K562 (cell line): ENCODE measurements at regions not wholly inside any gene's neighbourhood (a gene's known extent, or its start where the extent isn't known, plus 50 kb on each side); places are given as distances from the start of the nearest gene placed in this dataset.

Source experiments
- ATAC-seq: fragments of 200-7000 bp; cut with Tn5 transposase; 3 replicates; pipeline ENCODE4 v1.9.1; 2020; ENCODE audit warnings: moderate library complexity
- BruUV-seq: library from RNA; stranded (reverse); fragments of 400-500 nt; replicated peaks from 2 replicates; lab custom pipeline; 2021; lab: Mats Ljungman, UMichigan
- CTCF ChIA-PET: fragments of 300-600 bp; formaldehyde crosslinking; extraction: SDS; loops from one replicate; lab custom pipeline; 2021; ENCODE audit warnings: low intra/inter-chr PET ratio; lab: Yijun Ruan, JAX
- POLR2A ChIA-PET: fragments of 300-600, 350-650 bp; sonication (Branson Sonifier 250); formaldehyde crosslinking; extraction: SDS; loops from one replicate; lab custom pipeline; 2021; ENCODE audit warnings: antibody characterized with exemption, inconsistent platforms; lab: Yijun Ruan, JAX
- DNase-seq, 4 experiments: peaks; one replicate each; pipeline versions ENCODE4 v3.0.0 to v3.0.0-alpha.2; 2011 to 2018; ENCODE audit warnings: low spot score in 3 of 4, mixed read lengths in 3 of 4; ENCODE audit errors: extremely low read depth in 1 of 4
- FAIRE-seq: peaks from 2 replicates; lab custom pipeline; 2011; peaks lifted over from hg19 to GRCh38; lab: Jason Lieb, UNC
- H2AFZ ChIP-seq: 2 replicates; pipeline ENCODE4 v1.6.0; 2011; ENCODE audit warnings: low read depth, low read length, control low read depth, inconsistent platforms
- H3K27ac ChIP-seq: fragments of 200-600 bp; 3 replicates; pipeline ENCODE4 v1.8.0; 2011; ENCODE audit warnings: low read depth, mild to moderate bottlenecking, control low read depth, inconsistent platforms, low read length, moderate library complexity, mixed read lengths; ENCODE audit errors: extremely low read depth
- H3K27me3 ChIP-seq, 2 experiments: fragments of 300-600 bp in 1 of 2; 2 replicates in 1 of 2; 3 replicates in 1 of 2; pipeline versions ENCODE4 v1.6.0 to v1.8.0; 2011; ENCODE audit warnings: inconsistent platforms in 2 of 2, low read length in 2 of 2, mild to moderate bottlenecking in 1 of 2, mixed read lengths in 1 of 2, moderate library complexity in 1 of 2; ENCODE audit not compliant: control insufficient read depth in 2 of 2, insufficient read depth in 2 of 2
- H3K36me3 ChIP-seq: fragments of 300-600 bp; 3 replicates; pipeline ENCODE4 v1.8.0; 2011; ENCODE audit warnings: mild to moderate bottlenecking, low read length, inconsistent platforms; ENCODE audit not compliant: control insufficient read depth, insufficient read depth
- H3K4me1 ChIP-seq, 2 experiments: fragments of 200-600 bp in 1 of 2; replicated peaks in 1 of 2; 2 replicates in 1 of 2; 3 replicates in 1 of 2; pipeline versions ENCODE4 v1.5.1 to v1.8.0; 2011; ENCODE audit warnings: inconsistent platforms in 2 of 2, low read length in 2 of 2, mild to moderate bottlenecking in 1 of 2, mixed read lengths in 1 of 2, moderate library complexity in 1 of 2; ENCODE audit not compliant: control insufficient read depth in 2 of 2, insufficient read depth in 2 of 2
- H3K4me2 ChIP-seq: 2 replicates; pipeline ENCODE4 v1.6.1; 2011; ENCODE audit warnings: low read length, control low read depth, inconsistent platforms, mixed read lengths; ENCODE audit not compliant: insufficient read depth
- H3K4me3 ChIP-seq: fragments of 200-600 bp; sonication (generic), shearing (Covaris generic); 2 replicates; pipeline ENCODE4 v1.5.1; 2016; ENCODE audit warnings: control low read depth, inconsistent platforms
- H3K79me2 ChIP-seq: fragments of 200-600 bp; 3 replicates; pipeline ENCODE4 v1.8.0; 2011; ENCODE audit warnings: low read length, inconsistent platforms; ENCODE audit not compliant: control insufficient read depth, insufficient read depth
- H3K9ac ChIP-seq, 2 experiments: 2 replicates each; pipeline versions ENCODE4 v1.6.0 to v1.6.1; 2011; ENCODE audit warnings: low read depth in 2 of 2, low read length in 2 of 2, control low read depth in 1 of 2, inconsistent platforms in 1 of 2, mild to moderate bottlenecking in 1 of 2, mixed read lengths in 1 of 2; ENCODE audit not compliant: insufficient read depth in 1 of 2
- H3K9me1 ChIP-seq: one replicate; pipeline ENCODE4 v1.6.0; 2011; ENCODE audit warnings: inconsistent platforms, mild to moderate bottlenecking, low read length, moderate library complexity; ENCODE audit not compliant: control insufficient read depth, insufficient read depth
- H3K9me3 ChIP-seq: replicated peaks from 2 replicates; pipeline ENCODE4 v1.5.1; 2011; ENCODE audit warnings: low read depth, low read length, inconsistent platforms; ENCODE audit not compliant: control insufficient read depth, insufficient read depth
- H4K20me1 ChIP-seq: replicated peaks from 2 replicates; pipeline ENCODE4 v1.6.1; 2011; ENCODE audit warnings: low read length, inconsistent platforms, mixed read lengths; ENCODE audit not compliant: control insufficient read depth, insufficient read depth
- ERF ChIP-seq: fragments of 450-650 bp; formaldehyde crosslinking; IDR thresholded peaks from 2 replicates; pipeline ENCODE4 v1.4.0; 2020; ENCODE audit warnings: mild to moderate bottlenecking, mixed read lengths
- FIP1L1 ChIP-seq: fragments of 200-400 bp; formaldehyde crosslinking; IDR thresholded peaks from 2 replicates; pipeline ENCODE4 v1.6.1; 2018; ENCODE audit warnings: mild to moderate bottlenecking, low read depth, low read length; ENCODE audit not compliant: poor library complexity, severe bottlenecking
- HIVEP1 ChIP-seq: fragments of 250-450 bp; sonication (Bioruptor Pico); IDR thresholded peaks from 2 replicates; pipeline ENCODE4 v1.4.0; 2020; ENCODE audit warnings: mild to moderate bottlenecking
- RBFOX2 ChIP-seq: fragments of 200-400 bp; formaldehyde crosslinking; IDR thresholded peaks from 2 replicates; pipeline ENCODE4 v1.6.1; 2017; ENCODE audit warnings: low read depth, mild to moderate bottlenecking, low read length, moderate library complexity
- TARDBP ChIP-seq: fragments of 450-650 bp; IDR thresholded peaks from 2 replicates; pipeline ENCODE4 v1.6.1; 2016
- ZNF274 ChIP-seq: IDR thresholded peaks from 2 replicates; pipeline ENCODE4 v1.6.1; 2011; ENCODE audit warnings: low read depth, mild to moderate bottlenecking, low read length, moderate library complexity, borderline replicate concordance
- ZNF507 ChIP-seq: conservative IDR thresholded peaks from 2 replicates; pipeline ENCODE4 v1.6.1; 2017; ENCODE audit warnings: missing genetic modification characterization, missing compliant biosample characterization
- ZNF695 ChIP-seq: fragments of 450-650 bp; formaldehyde crosslinking; IDR thresholded peaks from 2 replicates; pipeline ENCODE4 v1.4.0; 2020; ENCODE audit warnings: mild to moderate bottlenecking, moderate library complexity
- ZNF764 ChIP-seq: fragments of 250-450 bp; sonication (Bioruptor Pico); IDR thresholded peaks from 2 replicates; pipeline ENCODE4 v1.4.0; 2020; ENCODE audit warnings: low read depth, mild to moderate bottlenecking, moderate library complexity
- WGBS: fragments of 100-300 bp; shearing (Covaris generic); methylation state at CpG from one replicate; pipeline ENCODE4 v1.1.6; 2016; ENCODE audit warnings: low coverage, mixed read lengths; ENCODE audit not compliant: insufficient coverage; ENCODE audit errors: missing lambda C conversion rate; 5-methylcytosine and 5-hydroxymethylcytosine counted together
- in situ Hi-C: fragments of 300-500 bp; cut with MboI; formaldehyde crosslinking; loops from 4 replicates; pipeline ENCODE4 v1.15.0; 2018; ENCODE audit warnings: inconsistent platforms, mixed read lengths
- intact Hi-C: fragments of 100-400 bp; cut with micrococcal nuclease; formaldehyde crosslinking; loops from 2 replicates; pipeline ENCODE4 v1.14.2; 2022
- TF ChIP-seq, protein P1 (sequence below): fragments of 450-650 bp; IDR thresholded peaks from one replicate; pipeline ENCODE4 v1.6.1; 2018; ENCODE audit warnings: mild to moderate bottlenecking, moderate library complexity; ENCODE audit not compliant: partially characterized antibody
- TF ChIP-seq, protein P2 (sequence below): IDR thresholded peaks from 3 replicates; pipeline ENCODE4 v1.6.1; 2011; ENCODE audit warnings: borderline replicate concordance, mild to moderate bottlenecking; ENCODE audit not compliant: insufficient read length, insufficient read depth
- TF ChIP-seq, protein P3 (sequence below): sonication (generic); formaldehyde crosslinking; IDR thresholded peaks from 2 replicates; pipeline ENCODE4 v1.8.1; 2023; ENCODE audit warnings: mild to moderate bottlenecking, missing genetic modification reagents

DNA sequence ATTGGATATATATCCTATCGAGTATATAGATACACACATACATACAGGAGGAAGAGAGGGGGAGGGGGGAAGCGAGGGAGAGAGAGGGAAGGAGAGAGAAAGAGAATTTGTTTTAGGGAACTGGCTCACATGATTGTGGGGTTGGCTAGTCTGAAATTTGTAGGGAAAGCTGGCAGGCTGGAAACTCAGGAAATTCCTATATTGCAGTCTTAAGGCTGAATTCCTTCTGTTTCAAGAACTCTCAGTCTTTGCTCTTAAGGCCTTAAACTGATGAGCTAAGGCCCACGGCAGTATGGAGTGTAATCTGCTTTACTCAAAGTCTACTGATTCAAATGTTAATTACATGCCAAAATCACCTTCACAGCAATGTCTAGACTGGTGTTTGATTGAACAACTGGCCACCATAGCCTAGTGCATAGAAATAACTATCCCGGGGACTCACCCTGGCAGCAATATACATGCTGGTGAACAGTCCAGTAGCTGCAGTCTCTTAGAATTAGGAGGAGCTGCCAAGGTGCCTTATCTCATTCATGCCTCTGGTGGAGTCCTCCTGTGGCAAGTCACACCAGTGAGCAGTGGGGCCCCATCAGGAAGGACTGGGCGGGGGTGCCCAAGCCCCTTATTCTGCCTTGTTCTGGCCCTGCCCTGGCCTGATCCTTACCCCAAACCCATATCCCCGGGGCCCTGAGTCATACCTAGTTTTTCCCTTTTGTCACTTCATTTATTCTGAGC, 59.7 kb upstream of the AMPD3 start:
- Histone ChIP-seq H3K9me1 (no peaks in the 10 kb centered on the region), H3K4me1 (no peaks in the 10 kb centered on the region; a peak in 2 of 5 replicates), H3K36me3 (no peaks in the 10 kb centered on the region), H3K27me3 (peaks cover 16 to 35% of the 10 kb centered on the region in 2 experiments), H3K27ac (no peak overlapping the region), H2AFZ (no peak overlapping the region), H3K4me3 (no peak overlapping the region), H3K9ac (no peak overlapping the region), H4K20me1 (no peaks in the 10 kb centered on the region), H3K9me3 (no peaks in the 10 kb centered on the region), H3K79me2 (no peaks in the 10 kb centered on the region), H3K4me2 (no peak overlapping the region)
- in situ Hi-C loops (no loop called here), intact Hi-C loops (no loop called here)
- WGBS: 5% methylated on average over 5 of the region's 6 CpGs
- no TSS peak for BruUV-seq
- ChIA-PET CTCF (no interaction called here), POLR2A (no interaction called here)
- FAIRE-seq (no peak), DNase-seq (no peak), ATAC-seq (no peak)
- no peak for TF ChIP-seq ZNF764 (CRISPR knock-in tag)
- TF ChIP-seq, protein P1, sequence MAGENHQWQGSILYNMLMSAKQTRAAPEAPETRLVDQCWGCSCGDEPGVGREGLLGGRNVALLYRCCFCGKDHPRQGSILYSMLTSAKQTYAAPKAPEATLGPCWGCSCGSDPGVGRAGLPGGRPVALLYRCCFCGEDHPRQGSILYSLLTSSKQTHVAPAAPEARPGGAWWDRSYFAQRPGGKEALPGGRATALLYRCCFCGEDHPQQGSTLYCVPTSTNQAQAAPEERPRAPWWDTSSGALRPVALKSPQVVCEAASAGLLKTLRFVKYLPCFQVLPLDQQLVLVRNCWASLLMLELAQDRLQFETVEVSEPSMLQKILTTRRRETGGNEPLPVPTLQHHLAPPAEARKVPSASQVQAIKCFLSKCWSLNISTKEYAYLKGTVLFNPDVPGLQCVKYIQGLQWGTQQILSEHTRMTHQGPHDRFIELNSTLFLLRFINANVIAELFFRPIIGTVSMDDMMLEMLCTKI: no peak
- TF ChIP-seq RBFOX2: no peak
- TF ChIP-seq ERF: no peak
- TF ChIP-seq, protein P2, sequence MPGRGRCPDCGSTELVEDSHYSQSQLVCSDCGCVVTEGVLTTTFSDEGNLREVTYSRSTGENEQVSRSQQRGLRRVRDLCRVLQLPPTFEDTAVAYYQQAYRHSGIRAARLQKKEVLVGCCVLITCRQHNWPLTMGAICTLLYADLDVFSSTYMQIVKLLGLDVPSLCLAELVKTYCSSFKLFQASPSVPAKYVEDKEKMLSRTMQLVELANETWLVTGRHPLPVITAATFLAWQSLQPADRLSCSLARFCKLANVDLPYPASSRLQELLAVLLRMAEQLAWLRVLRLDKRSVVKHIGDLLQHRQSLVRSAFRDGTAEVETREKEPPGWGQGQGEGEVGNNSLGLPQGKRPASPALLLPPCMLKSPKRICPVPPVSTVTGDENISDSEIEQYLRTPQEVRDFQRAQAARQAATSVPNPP: no peak
- TF ChIP-seq ZNF507: no peak
- no peak for TF ChIP-seq HIVEP1 (CRISPR knock-in tag)
- TF ChIP-seq, protein P3, sequence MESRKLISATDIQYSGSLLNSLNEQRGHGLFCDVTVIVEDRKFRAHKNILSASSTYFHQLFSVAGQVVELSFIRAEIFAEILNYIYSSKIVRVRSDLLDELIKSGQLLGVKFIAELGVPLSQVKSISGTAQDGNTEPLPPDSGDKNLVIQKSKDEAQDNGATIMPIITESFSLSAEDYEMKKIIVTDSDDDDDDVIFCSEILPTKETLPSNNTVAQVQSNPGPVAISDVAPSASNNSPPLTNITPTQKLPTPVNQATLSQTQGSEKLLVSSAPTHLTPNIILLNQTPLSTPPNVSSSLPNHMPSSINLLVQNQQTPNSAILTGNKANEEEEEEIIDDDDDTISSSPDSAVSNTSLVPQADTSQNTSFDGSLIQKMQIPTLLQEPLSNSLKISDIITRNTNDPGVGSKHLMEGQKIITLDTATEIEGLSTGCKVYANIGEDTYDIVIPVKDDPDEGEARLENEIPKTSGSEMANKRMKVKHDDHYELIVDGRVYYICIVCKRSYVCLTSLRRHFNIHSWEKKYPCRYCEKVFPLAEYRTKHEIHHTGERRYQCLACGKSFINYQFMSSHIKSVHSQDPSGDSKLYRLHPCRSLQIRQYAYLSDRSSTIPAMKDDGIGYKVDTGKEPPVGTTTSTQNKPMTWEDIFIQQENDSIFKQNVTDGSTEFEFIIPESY: no peak
- no peak for TF ChIP-seq TARDBP
- no peak for TF ChIP-seq FIP1L1
- no peak for TF ChIP-seq ZNF695 (CRISPR knock-in tag)
- no peak for TF ChIP-seq ZNF274
